NCI-H524 (cell line): ENCODE measurements at regions not wholly inside any gene's neighbourhood (a gene's known extent, or its start where the extent isn't known, plus 50 kb on each side); places are given as distances from the start of the nearest gene placed in this dataset.
A peak's percentile ranks its signal among the peaks of the same experiment; 100 is the strongest.

Source experiments
- DNase-seq, 2 experiments: peaks; one replicate each; lab custom pipeline; 2025; lab: John Stamatoyannopoulos, UW

GRCh38 chr3:107969994-107970819 lies 120.6 kb downstream of the CD47 start:
- DNase-seq = no peak

DNA sequence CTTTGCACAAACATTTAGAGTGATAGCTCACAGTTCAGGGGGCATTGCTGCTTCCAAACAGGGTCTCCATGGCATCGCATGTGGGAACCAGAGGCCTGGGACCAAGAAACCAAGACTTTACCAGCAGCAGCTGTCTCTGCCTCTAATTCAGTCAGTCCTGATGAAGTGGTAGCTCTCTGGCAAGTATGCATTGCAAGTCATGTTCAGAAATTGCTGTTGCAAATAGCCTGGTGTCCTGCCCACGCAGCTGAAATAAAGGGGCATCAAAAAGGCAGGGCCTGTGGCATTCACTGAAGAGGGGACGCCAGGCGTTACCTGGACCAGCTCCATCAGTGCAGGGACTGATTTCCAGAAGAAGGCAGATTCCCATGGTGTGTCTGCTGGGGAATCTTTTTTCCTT lies 121.3 kb downstream of the CD47 start:
- DNase-seq = no peak

GRCh38 chr3:107966276-107966675 lies 124.6 kb downstream of the CD47 start:
- DNase-seq = peak in 1 of 2 experiments; percentile 11

DNA sequence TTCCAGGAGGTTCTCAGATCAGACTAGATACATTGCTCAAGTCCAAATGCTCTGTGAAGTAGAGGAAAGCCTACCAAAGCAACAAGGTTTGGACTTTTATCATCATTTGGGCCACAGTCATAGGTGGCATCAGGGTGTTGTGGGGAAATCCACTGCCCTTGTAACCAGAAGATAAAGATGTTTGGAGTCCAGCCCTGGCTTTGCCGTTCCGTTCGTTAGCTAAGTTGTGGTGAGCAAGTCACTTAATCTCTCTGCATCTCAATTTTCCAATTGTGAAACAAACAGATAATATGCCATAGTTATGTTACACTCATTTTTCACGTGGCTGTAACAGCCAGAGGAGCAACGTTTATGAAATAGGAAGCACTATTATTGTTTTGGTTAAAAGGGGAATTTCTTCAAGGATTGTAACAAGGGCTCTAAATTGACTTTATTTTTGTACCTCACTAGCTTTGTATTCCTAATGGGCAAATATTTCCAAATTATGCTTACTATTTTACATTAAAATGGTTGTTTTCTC lies 125.6 kb downstream of the CD47 start:
- DNase-seq = no peak

GRCh38 chr3:107963581-107963980 lies 127.2 kb downstream of the CD47 start:
- DNase-seq = no peak

DNA sequence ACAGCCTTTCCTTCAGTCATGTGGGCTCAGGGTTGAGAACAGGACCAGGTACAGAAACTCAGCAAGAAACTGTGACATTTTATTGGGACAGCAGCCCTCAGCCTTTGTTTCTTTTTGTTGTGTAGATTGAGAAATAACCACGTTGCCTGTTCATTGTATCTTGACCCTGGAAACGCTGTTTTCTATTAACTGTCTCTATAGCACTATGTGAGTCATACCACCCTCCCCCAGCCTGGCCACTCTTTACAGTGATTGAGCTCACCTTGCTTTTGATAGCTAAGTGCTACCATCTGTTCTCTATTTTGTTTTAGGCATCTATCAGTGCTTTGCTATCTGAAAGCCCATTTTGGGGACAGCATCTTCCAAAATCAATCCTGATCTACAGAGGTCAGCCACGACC lies 127.9 kb downstream of the CD47 start:
- DNase-seq = peak in 1 of 2 experiments; percentile 64

GRCh38 chr3:107962037-107962436 lies 128.8 kb downstream of the CD47 start:
- no peak for DNase-seq

GRCh38 chr3:107959550-107960154 lies 131.2 kb downstream of the CD47 start:
- no peak for DNase-seq

DNA sequence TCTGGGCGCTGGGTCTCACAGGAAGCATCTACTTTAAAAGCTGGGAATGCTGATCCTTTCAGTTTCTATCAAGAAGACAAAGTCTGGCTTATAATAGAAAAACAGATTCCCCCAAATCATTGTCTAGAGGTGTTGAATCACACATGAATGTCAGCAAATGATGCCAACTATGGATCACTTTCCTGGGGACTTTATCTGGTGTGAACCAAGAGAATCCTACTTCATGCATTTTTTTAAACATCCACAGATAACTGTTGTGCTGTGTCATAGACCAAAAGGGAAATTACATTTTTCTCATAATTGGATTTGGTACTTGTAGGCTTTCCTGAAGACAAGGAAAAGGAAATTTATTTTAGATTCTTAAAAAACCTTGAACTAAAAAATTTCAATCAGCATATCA lies 132.7 kb downstream of the CD47 start:
- DNase-seq = no peak

DNA sequence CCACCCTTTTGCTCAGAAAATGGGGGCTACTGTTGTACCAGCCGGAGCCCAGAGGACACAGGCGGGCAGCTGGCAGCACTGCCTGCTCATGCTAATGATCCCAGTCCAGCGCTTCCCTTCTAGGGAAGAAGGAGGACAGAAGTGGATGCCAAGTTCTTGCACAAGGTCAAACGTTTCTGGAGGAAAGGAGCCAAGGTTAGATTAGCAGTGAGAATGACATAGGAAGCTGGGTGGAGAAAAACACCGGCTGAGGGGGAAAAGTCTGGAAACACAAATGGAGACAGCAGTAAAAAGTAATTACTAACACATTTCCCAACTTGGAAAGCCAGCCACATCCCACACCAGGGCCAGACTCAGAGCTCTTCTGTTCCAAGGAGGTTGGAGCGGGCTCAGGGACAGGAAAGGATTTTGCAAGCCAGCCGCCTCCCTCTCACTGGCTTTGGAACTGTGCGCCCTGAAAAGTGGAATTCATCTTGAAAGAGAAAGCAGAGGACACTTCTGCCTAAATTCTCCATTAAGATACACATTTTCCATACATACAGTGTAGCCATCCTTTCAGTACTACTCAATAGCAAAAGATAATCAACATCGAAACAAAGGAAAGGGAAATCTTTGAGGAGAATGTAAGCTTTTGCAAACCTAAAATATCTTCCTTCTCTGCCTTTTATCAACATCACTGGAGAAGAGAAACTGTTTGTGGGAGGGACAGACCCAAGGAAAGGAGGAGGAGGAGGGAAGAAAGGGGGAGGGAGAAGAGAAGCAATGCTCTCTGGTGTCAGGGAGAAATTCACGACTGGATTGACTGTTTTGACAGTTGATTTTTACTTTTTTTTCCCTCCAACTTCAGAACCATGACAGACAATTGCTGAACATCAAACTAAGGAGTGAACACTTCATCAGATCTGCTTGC lies 133.6 kb downstream of the CD47 start:
- no peak for DNase-seq

DNA sequence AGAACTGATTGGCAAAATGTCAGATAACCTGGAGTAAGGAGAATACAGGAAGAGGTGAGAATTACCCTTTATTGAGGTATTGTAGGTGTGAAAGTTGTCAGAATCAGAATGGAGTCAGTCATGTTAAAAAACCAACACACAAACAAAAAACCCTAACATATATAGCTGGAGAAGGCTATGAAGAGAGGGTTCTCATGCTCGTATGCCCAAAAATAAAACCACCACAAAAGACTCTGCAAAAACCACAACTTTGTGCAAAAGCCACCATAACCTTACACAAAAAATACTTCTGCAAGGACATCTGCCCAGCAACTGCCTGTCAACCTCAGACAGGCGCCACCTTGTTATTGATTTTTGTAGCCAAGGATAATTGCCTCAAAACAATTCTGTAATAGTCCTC lies 136.0 kb downstream of the CD47 start:
- no peak for DNase-seq

- no peak for DNase-seq
Measured at GRCh38 chr3:107953722-107954121, 137.1 kb downstream of the CD47 start.

GRCh38 chr3:107951126-107951525 lies 139.7 kb downstream of the CD47 start:
- no peak for DNase-seq

DNA sequence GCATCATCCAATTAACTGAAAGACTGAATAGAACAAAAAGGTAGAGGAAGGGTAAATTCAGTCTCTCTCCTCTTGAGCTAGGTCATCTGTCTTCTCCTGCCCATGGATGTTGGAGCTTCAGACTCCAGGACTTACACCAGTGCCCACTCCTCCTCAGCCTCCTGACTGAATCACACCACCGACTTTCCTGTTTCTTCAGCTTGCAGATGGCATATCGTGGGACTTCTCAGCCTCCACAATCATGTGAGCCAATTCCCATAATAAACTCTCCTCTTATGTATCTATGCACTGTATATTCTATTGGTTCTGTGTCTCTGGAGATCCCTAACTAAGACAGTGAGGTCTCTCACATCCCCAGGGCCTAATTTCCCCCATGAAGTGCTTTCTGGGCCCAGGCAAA lies 140.4 kb downstream of the CD47 start:
- no peak for DNase-seq

GRCh38 chr3:107949394-107949970 lies 141.3 kb downstream of the CD47 start:
- no peak for DNase-seq

GRCh38 chr3:107947203-107947602 lies 143.6 kb downstream of the CD47 start:
- DNase-seq = no peak

GRCh38 chr3:107946700-107947099 lies 144.1 kb downstream of the CD47 start:
- DNase-seq = no peak

DNA sequence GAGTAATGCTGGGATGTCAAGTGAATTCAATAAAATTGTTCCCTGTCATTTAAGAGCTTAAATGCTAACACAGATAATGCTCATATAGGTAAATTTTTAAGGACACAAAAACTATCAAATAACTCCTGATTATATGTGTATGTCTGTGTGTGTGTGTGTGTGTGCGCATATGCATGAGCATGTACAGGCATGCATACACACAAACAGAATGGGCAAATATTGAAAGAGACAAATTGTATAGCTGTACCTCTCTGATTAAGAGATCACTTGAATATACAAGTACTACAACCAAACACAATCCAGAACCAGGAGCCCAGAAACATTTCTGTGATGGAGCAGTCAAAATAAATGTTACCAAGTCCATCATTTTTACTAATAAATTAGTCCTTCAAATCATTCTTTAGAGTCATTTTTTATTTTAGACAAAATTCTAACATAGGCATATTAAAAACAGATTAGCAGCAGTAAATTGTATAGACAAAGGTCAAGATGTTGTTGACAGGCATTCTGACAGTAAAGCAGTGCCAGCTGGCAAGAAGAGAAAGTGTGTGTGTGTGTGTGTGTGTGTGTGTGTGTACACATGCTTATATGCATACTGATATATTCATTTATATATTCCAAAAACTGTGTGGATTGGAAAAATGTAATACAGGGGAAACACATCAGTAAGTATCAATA lies 145.3 kb downstream of the CD47 start:
- DNase-seq = no peak

DNA sequence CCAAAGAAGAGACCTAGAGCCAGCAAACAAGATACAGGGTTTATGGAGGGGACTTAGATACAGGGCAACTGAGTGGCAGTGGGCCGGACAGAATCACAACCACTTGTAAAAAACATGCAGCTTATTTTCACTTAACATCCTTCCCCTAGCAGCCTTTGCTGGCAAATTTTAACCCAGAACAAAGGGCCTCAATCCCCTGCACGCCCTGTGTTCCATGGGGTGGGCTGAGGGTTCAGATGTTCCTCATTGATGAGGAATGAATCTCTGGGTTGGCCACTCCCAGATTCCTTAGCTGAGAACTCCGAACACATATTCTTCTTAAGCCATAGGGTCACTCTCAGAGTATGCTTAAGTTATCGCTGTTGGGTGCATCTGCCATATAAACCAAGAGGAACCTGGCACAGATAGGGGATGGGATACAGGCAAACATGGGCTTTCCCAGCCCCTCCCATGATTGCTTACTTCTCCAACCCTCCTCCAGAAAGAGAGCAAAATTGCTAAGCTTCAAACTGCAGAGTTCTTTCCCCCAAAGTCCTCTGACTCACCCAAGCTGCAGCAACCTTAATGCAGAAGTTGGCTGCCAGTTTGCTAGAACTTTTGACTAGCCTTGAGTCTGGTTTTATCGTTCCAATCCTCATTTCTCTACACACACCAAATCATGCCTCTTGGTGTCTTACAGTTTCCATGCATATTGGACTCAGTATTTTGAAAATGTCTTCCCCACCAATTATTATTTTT lies 146.9 kb downstream of the CD47 start:
- no peak for DNase-seq

DNA sequence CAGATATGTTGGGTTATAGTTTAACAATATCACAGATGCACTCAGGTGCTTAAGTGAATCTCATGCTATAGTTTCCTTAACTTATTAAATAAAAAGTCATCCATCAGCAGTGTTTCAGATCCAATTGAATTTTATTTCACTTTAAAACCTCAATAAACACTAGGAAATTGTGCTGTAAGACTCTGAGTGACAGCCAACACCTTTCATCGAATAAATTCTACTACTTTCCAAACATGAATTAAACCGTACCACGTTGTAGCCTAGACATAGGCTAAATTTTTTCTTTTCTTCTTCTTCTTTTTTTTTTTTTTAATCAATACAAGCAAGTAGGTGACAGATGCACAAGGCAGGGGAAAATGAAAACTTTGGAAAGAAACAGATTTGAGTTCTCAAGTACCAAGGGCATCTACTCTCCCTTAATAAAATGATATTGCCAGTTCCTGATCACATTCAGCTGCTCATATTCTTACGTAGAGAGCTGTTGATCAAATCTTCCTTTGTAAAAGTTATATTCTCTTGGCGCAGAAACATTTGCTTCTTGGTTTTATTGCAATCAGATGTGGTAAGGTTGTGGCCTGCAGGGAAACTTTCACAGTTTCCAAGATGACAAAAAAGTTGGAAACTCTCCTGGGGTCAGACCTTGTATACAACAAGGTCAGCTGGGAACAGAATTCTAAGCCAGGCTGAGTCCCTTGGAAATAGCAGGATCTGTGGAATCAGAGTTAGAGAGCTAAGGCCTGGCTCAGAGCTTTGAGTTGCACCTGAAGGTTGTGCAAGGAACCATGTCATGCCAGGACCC lies 147.7 kb downstream of the CD47 start:
- no peak for DNase-seq
